ENCODE measurements at regions not wholly inside any gene's neighbourhood (a gene's known extent, or its start where the extent isn't known, plus 50 kb on each side); places are given as distances from the start of the nearest gene placed in this dataset.

DNA sequence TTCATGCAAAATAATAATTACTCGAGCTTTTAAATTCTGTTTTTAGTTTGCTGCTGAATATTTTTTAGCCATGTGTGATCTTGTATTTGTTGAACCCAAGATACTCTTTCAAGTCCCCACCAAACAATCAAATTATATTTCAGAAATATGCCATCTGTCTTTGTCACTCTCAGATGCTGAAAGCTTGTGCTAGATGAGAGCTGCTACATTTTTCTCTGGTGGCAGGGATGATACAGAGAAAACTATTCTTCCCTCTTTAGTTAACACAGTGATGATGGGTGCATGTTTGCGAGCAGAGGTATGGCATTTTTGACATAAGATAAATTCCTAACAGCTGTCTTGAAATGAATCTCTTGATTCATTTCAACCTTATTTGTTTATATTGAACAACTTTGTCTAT is 100.6 kb upstream of the NPHP3 start:
- TF ChIP-seq POLR2A (IDR thresholded peaks at IDR 0.05) (no peak), EP300 (IDR thresholded peaks at IDR 0.05) (no peak)
- TF ChIP-seq, protein P1, sequence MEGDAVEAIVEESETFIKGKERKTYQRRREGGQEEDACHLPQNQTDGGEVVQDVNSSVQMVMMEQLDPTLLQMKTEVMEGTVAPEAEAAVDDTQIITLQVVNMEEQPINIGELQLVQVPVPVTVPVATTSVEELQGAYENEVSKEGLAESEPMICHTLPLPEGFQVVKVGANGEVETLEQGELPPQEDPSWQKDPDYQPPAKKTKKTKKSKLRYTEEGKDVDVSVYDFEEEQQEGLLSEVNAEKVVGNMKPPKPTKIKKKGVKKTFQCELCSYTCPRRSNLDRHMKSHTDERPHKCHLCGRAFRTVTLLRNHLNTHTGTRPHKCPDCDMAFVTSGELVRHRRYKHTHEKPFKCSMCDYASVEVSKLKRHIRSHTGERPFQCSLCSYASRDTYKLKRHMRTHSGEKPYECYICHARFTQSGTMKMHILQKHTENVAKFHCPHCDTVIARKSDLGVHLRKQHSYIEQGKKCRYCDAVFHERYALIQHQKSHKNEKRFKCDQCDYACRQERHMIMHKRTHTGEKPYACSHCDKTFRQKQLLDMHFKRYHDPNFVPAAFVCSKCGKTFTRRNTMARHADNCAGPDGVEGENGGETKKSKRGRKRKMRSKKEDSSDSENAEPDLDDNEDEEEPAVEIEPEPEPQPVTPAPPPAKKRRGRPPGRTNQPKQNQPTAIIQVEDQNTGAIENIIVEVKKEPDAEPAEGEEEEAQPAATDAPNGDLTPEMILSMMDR (IDR thresholded peaks at IDR 0.05) = no peak

All from sigmoid colon (tissue), 4 donors.